ENCODE measurements at regions not wholly inside any gene's neighbourhood (a gene's known extent, or its start where the extent isn't known, plus 50 kb on each side); places are given as distances from the start of the nearest gene placed in this dataset.

DNA sequence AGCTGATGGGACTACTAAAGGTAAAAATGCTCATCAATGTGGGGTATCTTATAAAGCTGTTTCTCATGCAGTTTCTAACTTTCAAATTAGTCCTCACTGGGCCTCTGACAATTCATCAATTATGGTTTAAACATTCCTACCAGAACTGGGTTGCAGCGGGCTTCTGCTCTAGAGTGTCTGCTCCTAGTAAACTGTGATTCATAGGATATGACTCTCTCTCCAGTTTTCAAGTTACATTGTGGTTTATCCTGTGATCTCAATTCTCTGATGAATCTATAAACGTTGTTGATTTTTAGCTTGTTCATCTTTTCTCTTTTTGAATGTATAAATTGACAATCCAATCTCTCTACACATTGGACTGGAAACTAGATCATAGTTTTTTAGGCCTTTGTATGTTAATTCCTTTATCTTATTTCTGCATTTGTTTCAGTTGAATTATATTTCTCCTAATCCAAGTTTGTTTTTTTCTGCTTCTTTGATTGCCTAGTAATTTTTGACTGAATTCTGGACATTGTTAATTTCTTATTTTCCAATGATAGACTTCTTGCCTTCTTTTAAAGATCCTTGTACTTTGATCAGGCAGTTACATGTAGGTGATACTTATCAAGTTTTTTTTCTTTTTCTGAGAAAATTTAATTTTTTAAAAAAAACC is 822.6 kb downstream of the TLE1 start:
- Histone ChIP-seq H3K27me3 (ENCODE audit: control insufficient read depth, low read length) (no peaks in the 10 kb centered on the region), H3K27ac (ENCODE audit: low read depth, low read length) (no peak overlapping the region)
- no peak for TF ChIP-seq EZH2phosphoT487 (IDR thresholded peaks at IDR 0.05; ENCODE audit: borderline replicate concordance, low read length)
- TF ChIP-seq, protein P1, sequence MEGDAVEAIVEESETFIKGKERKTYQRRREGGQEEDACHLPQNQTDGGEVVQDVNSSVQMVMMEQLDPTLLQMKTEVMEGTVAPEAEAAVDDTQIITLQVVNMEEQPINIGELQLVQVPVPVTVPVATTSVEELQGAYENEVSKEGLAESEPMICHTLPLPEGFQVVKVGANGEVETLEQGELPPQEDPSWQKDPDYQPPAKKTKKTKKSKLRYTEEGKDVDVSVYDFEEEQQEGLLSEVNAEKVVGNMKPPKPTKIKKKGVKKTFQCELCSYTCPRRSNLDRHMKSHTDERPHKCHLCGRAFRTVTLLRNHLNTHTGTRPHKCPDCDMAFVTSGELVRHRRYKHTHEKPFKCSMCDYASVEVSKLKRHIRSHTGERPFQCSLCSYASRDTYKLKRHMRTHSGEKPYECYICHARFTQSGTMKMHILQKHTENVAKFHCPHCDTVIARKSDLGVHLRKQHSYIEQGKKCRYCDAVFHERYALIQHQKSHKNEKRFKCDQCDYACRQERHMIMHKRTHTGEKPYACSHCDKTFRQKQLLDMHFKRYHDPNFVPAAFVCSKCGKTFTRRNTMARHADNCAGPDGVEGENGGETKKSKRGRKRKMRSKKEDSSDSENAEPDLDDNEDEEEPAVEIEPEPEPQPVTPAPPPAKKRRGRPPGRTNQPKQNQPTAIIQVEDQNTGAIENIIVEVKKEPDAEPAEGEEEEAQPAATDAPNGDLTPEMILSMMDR (IDR thresholded peaks at IDR 0.05; ENCODE audit: low read depth, low read length, poor library complexity, severe bottlenecking) = no peak

DNA sequence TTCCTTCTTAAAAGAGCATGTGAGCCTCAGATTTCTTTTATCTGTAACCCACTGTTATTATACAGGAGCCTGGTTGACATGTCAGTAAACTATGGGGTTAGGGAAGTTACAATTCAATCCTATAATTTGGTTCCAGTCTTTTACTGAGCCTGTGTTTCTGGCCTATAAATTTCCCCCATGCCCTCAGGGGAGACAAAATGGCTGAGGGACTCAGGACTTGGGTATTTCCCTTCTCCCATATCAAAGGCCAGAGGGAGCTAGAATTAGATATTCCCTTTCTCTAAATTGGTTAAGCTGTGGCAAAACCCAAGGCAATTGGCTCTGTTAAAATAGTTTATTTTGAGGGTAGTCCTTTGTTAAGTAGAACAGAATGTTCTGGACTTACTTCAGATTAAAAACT is 823.2 kb downstream of the TLE1 start:
- no peaks in the 10 kb centered on the region for H3K79me2 ChIP-seq (ENCODE audit: control insufficient read depth, low read length)
- H3K4me2 ChIP-seq (ENCODE audit: low read length) = no peak overlapping the region
- no peaks in the 10 kb centered on the region for H3K9me3 ChIP-seq (ENCODE audit: control insufficient read depth, insufficient read depth, low read length)
- no peaks in the 10 kb centered on the region for H3K27me3 ChIP-seq (ENCODE audit: control insufficient read depth, low read length)
- H4K20me1 ChIP-seq (ENCODE audit: control insufficient read depth, insufficient read depth, low read depth, low read length) = no peaks in the 10 kb centered on the region
- H3F3A ChIP-seq (ENCODE audit: control insufficient read depth, insufficient read depth) = no peaks in the 10 kb centered on the region
- TF ChIP-seq EZH2phosphoT487 (IDR thresholded peaks at IDR 0.05; ENCODE audit: borderline replicate concordance, low read length) = no peak
- no peak overlapping the region for H3K4me3 ChIP-seq (ENCODE audit: low read length)
- no peaks in the 10 kb centered on the region for H3K4me1 ChIP-seq (ENCODE audit: control insufficient read depth, low read length)
- no peaks in the 10 kb centered on the region for H3K36me3 ChIP-seq (ENCODE audit: control insufficient read depth, low read length)
- H3K9me2 ChIP-seq (replicated peaks; ENCODE audit: control insufficient read depth, low read length) = no peaks in the 10 kb centered on the region
- no peak overlapping the region for H3K27ac ChIP-seq (ENCODE audit: low read depth, low read length)

More for the DNA sequence above, 822.6 kb downstream of the TLE1 start:
- Histone ChIP-seq H3K36me3 (ENCODE audit: control insufficient read depth, low read length) (no peaks in the 10 kb centered on the region), H3K9me2 (replicated peaks; ENCODE audit: control insufficient read depth, low read length) (no peaks in the 10 kb centered on the region), H3K4me2 (ENCODE audit: low read length) (no peak overlapping the region), H3K79me2 (ENCODE audit: control insufficient read depth, low read length) (no peaks in the 10 kb centered on the region), H3K4me3 (ENCODE audit: low read length) (no peak overlapping the region), H3K4me1 (ENCODE audit: control insufficient read depth, low read length) (no peaks in the 10 kb centered on the region), H4K20me1 (ENCODE audit: control insufficient read depth, insufficient read depth, low read depth, low read length) (no peaks in the 10 kb centered on the region), H3F3A (ENCODE audit: control insufficient read depth, insufficient read depth) (no peaks in the 10 kb centered on the region), H3K9me3 (ENCODE audit: control insufficient read depth, insufficient read depth, low read length) (no peaks in the 10 kb centered on the region)

- Histone ChIP-seq H3K4me2 (ENCODE audit: low read length) (no peak overlapping the region), H3K9me3 (ENCODE audit: control insufficient read depth, insufficient read depth, low read length) (no peaks in the 10 kb centered on the region), H3K36me3 (ENCODE audit: control insufficient read depth, low read length) (no peaks in the 10 kb centered on the region), H4K20me1 (ENCODE audit: control insufficient read depth, insufficient read depth, low read depth, low read length) (no peaks in the 10 kb centered on the region), H3K4me1 (ENCODE audit: control insufficient read depth, low read length) (no peaks in the 10 kb centered on the region), H3K9me2 (replicated peaks; ENCODE audit: control insufficient read depth, low read length) (no peaks in the 10 kb centered on the region), H3K27ac (ENCODE audit: low read depth, low read length) (no peak overlapping the region), H3F3A (ENCODE audit: control insufficient read depth, insufficient read depth) (no peaks in the 10 kb centered on the region), H3K79me2 (ENCODE audit: control insufficient read depth, low read length) (no peaks in the 10 kb centered on the region), H3K4me3 (ENCODE audit: low read length) (no peak overlapping the region), H3K27me3 (ENCODE audit: control insufficient read depth, low read length) (no peaks in the 10 kb centered on the region)
- TF ChIP-seq, protein P1 (IDR thresholded peaks at IDR 0.05; ENCODE audit: low read depth, low read length, poor library complexity, severe bottlenecking) = no peak
- TF ChIP-seq EZH2phosphoT487 (IDR thresholded peaks at IDR 0.05; ENCODE audit: borderline replicate concordance, low read length) = no peak
These were observed 846.3 kb downstream of the TLE1 start for GRCh38 chr9:80843028-80843427.

GRCh38 chr9:80842389-80842788 is 847.0 kb downstream of the TLE1 start:
- H3K9me3 ChIP-seq (ENCODE audit: control insufficient read depth, insufficient read depth, low read length) = no peaks in the 10 kb centered on the region

More at GRCh38 chr9:80842389-80842788, 847.0 kb downstream of the TLE1 start:
- Histone ChIP-seq H3K4me1 (ENCODE audit: control insufficient read depth, low read length) (no peaks in the 10 kb centered on the region), H3F3A (ENCODE audit: control insufficient read depth, insufficient read depth) (no peaks in the 10 kb centered on the region), H3K4me3 (ENCODE audit: low read length) (no peak overlapping the region), H4K20me1 (ENCODE audit: control insufficient read depth, insufficient read depth, low read depth, low read length) (no peaks in the 10 kb centered on the region), H3K79me2 (ENCODE audit: control insufficient read depth, low read length) (no peaks in the 10 kb centered on the region), H3K9me2 (replicated peaks; ENCODE audit: control insufficient read depth, low read length) (no peaks in the 10 kb centered on the region), H3K27ac (ENCODE audit: low read depth, low read length) (no peak overlapping the region), H3K27me3 (ENCODE audit: control insufficient read depth, low read length) (no peaks in the 10 kb centered on the region), H3K36me3 (ENCODE audit: control insufficient read depth, low read length) (no peaks in the 10 kb centered on the region), H3K4me2 (ENCODE audit: low read length) (no peak overlapping the region)
- TF ChIP-seq, protein P1 (IDR thresholded peaks at IDR 0.05; ENCODE audit: low read depth, low read length, poor library complexity, severe bottlenecking) = no peak
- TF ChIP-seq EZH2phosphoT487 (IDR thresholded peaks at IDR 0.05; ENCODE audit: borderline replicate concordance, low read length) = no peak
